G401 (cell line): ENCODE measurements at regions not wholly inside any gene's neighbourhood (a gene's known extent, or its start where the extent isn't known, plus 50 kb on each side); places are given as distances from the start of the nearest gene placed in this dataset.
"Not testable (repeated sequence)": the region's sequence is repeated elsewhere in the genome, so short reads cannot be mapped to it uniquely, and the experiment has no call there.

Experiments
- DNase-seq: peaks from one replicate; pipeline ENCODE4 v3.0.0-alpha.2; 2015; ENCODE audit warnings: low spot score
- in situ Hi-C: cut with HindIII; loops from 2 replicates; pipeline ENCODE4 v1.10.0; 2016; ENCODE audit warnings: low sequenced_read_pairs, mixed read lengths

GRCh38 chr3:104040896-104041295, 1325.8 kb upstream of the ALCAM start:
- DNase-seq: no peak
- in situ Hi-C loops: no loop called here

DNA sequence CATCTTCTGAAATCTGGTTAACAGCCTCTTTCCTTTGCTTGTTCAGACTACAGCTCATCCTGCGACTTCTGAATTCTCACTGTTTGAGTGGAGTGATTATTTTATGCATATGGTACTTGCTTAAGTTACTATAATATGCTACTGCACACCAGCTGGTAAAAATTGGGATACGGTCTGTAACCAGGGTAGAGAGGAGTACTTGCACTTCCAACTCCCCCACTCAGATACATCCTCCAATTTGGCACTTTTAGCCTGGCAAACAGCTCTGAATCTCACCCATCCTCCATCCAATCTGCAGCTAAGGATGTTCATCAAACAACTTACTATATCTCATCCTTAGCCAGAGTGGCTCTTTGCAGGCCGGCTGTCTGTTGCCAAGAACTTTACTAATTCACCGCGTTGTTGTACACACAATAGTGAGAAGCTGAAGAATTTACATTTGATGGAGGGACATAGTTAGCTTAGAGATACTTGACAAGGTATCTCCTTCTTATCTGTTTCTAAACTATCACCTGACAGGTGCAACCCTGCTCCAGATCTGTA, 1323.6 kb upstream of the ALCAM start:
- in situ Hi-C loops, DNase-seq: not testable (repeated sequence)

GRCh38 chr3:104044002-104044401, 1322.7 kb upstream of the ALCAM start:
- in situ Hi-C loops: no loop called here
- no peak for DNase-seq

DNA sequence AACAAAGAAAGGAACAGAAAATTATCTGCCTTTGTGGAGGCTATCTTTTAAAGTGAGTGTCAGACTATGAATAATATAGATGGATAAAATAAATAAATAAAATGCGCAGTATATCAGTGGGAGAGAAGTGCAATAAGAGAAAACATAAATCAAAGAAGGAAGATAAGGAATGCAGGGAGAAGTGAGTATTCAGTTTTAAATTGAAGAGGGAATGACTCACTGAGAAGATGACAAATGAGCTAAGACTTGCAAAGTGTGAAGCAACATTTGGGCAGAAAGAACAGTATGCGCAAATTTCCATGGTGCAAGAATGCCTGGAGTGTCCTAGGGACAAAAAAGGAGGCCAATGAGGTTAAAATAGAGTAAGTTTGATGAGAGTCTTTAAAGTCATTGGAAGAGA, 1300.1 kb upstream of the ALCAM start:
- in situ Hi-C loops: no loop called here

DNA sequence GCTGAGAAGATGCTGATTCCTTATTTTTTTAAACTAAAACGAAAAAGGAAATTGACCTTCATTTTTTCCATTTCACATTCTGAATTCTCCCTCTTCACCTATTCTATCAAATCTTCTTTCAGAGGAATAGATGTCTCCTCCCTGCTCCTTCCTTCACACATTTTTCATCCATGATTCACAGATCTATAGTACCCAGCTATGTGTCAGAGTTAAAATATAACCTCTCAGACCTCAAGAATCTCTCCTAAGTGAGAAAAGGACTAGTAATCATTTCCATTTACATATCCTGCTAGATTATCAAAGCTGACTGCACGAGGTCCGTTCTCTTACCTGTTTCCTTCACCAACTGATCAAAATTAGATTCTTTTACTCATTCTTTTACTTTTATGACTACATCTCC, 1297.6 kb upstream of the ALCAM start:
- in situ Hi-C loops: no loop called here
- no peak for DNase-seq

More for the DNA sequence above, 1300.1 kb upstream of the ALCAM start:
- DNase-seq: no peak

GRCh38 chr3:104070906-104071305, 1295.8 kb upstream of the ALCAM start:
- in situ Hi-C loops: no loop called here
- no peak for DNase-seq

DNA sequence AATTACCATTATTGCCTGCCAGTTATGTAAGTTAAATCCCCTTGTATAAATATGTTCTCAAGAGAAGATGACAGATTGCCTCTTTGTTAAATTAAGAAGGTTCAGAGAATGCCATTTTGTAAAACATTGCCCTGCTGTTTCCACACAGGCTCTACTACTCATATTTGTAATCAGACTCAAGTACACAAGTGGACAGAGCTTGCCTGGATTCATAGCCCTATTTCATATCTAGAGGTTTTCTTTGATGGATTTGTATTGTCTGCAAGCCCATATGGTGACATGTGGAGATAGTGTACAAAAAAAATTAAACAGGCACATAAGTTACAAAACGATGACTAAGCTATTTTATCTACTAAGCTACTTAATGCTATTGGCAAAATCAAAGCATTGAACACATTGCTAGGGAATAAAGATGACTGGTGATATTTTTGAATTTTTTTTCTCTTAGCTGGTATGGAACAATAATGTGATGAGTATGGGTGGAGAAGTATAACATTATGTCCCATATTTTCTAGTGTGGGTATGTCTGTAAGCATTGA, 1286.6 kb upstream of the ALCAM start:
- DNase-seq: no peak
- in situ Hi-C loops: no loop called here

- DNase-seq: no peak
- in situ Hi-C loops: no loop called here
Observed at GRCh38 chr3:104088738-104089137, 1278.0 kb upstream of the ALCAM start.

DNA sequence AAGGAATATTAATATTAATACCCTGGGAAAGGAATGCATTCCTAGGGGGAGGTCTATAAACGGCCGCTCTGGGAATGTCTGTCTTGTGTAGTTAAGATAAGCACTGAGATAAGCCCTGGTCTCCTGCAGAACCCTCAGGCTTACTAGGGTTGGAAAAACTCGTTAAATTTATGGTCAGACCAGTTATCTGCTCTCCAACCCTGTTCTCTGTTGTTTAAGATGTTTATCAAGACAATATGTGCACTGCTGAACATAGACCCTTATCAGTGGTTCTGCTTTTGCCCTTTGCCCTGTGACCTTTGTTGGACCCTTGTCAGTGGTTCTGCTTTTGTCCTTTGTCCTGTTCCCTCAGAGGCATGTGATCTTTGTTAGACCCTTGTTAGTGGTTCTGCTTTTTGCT, 1276.7 kb upstream of the ALCAM start:
- DNase-seq, in situ Hi-C loops: not testable (repeated sequence)

DNA sequence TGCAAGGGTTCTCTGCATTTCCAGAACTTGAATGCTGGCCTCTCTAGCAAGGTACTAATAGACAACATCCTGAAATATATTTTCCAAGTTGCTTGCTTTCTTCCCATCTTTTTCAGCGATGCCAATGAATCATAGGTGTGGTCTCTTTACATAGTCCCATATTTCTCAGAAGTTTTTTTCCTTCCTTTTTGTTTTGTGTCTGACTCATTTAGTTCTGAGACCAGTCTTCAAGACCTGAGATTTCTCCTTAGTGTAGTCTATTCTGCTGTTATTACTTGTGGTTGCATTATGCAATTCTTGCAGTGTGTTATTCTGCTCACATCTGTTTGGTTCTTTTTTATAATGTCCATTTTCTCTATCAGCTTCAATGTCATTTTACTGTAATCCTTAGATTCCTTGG, 1265.0 kb upstream of the ALCAM start:
- in situ Hi-C loops: no loop called here
- no peak for DNase-seq

- in situ Hi-C loops: no loop called here
- DNase-seq: no peak
Observed at GRCh38 chr3:104102386-104102785, 1264.3 kb upstream of the ALCAM start.

DNA sequence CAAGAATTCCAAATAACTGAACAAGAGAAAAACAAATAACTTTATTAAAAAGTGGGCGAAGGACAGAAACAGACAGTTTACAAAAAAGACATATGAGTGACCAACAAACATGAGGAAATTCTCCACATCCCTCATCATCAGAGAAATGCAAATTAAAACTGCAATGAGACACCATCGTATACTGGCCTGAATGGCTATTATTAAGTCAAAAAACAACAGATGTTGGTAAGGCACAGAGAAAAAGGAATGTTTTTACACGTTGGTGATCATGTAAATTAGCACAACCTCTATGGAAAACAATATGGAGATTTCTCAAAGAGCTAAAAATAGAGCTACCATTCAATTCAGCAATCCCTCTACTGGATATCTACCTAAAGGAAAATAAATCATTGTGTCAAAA, 1260.4 kb upstream of the ALCAM start:
- no peak for DNase-seq
- in situ Hi-C loops: no loop called here

- in situ Hi-C loops: no loop called here
Observed at GRCh38 chr3:104108522-104108921, 1258.2 kb upstream of the ALCAM start.

DNA sequence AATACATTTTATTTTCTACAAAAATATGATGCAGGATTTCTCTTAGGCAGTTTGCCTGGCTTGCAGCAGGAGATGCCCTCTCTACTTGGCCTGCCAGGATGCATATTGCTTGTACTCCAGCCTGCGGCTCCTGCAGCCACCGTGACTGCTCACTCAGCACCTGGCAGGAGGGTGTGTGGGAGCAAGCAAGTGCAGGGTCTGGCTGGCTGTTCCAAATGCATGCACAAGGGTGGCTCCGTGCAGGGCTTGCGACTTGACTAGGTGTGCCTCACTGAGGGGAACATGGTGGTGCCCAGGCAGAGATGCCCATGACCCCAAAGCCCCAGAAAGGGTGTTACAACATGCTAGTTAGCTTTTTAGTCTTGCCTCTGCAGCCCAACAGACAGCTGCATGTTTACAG, 1240.2 kb upstream of the ALCAM start:
- in situ Hi-C loops: no loop called here

More at GRCh38 chr3:104108522-104108921, 1258.2 kb upstream of the ALCAM start:
- DNase-seq: no peak

GRCh38 chr3:104126864-104127553, 1239.7 kb upstream of the ALCAM start:
- in situ Hi-C loops: no loop called here
- no peak for DNase-seq

More for the DNA sequence above, 1240.2 kb upstream of the ALCAM start:
- DNase-seq: no peak

DNA sequence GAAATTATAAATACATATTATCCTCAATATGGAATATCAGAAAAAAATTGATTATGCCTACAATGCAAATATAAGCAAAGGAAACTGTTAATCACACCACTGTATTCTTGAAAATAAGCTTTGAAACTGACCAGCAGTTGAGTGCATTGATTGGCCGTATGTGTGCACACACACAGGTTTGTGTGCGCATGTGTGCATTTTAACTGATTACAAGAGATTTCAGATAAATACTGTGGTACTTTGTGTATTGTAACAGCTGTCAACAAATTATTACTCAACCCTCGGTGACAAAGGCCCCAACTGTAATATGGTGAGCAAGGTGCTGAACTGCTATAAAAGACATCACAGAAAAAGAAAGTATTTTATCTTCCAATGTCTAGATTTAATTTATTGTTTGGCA, 1238.9 kb upstream of the ALCAM start:
- in situ Hi-C loops: no loop called here

GRCh38 chr3:104132566-104133403, 1233.9 kb upstream of the ALCAM start:
- in situ Hi-C loops: no loop called here

More for the DNA sequence above, 1238.9 kb upstream of the ALCAM start:
- DNase-seq: no peak

DNA sequence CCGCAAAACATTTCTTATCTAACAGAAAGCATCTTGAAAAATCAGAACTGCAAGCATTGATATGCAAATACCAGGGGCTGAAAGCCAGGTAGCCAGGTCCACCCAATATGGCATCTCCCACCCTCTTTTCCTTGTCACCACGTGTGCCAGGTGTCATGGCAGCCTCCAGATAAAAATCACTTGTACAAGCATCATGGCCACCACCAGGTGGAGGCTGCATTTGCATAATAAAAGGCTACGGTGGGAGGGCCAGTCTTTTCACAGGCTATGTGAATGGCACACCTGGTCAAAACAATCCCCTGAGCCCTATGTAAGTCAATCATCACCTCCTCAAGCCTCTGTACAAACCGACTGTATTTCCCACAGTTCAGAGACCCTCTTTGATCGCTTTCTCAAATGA, 1233.1 kb upstream of the ALCAM start:
- in situ Hi-C loops: no loop called here
- DNase-seq: no peak

More at GRCh38 chr3:104132566-104133403, 1233.9 kb upstream of the ALCAM start:
- no peak for DNase-seq

DNA sequence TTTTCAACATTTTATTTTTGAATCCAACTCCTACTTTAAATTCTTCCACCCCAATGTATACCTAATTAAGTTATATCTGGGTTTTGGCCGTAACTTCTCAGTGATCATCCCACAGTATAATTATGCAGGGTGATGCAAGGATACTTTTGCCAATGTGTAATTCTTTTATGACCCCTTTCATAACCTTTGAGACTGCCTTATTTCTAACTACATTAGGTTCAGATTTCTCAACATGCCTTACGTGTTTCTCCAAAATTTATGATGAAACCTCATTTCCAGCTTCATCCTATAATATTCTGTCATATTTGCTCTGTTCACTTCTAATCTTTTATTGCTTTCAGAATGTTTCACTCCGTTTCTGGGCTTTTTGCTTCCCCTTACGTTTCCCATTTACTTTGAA, 1229.6 kb upstream of the ALCAM start:
- in situ Hi-C loops: no loop called here
- no peak for DNase-seq

DNA sequence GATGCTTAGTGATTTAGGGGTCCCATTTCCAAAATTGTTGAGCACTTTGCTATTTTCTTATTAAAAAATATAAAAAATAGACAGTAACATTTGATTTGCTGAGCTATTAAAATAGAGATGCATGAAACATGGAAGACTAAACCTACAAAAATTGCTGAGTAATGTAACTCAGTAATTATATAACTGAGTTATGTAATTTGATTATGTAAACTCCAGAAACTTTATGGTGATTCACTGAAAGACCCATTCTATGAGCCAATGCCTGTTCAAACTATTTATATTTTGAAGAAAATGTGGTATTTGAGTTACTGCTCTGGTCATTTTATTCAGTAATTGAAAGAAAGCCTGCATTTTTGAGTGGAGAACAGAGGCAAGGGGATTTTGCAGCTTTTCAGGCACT, 1221.5 kb upstream of the ALCAM start:
- DNase-seq: no peak
- in situ Hi-C loops: no loop called here
